ENCODE measurements at regions not wholly inside any gene's neighbourhood (a gene's known extent, or its start where the extent isn't known, plus 50 kb on each side); places are given as distances from the start of the nearest gene placed in this dataset.

- DNase-seq: no peak
Observed at GRCh38 chr7:48832303-48832845, 92.0 kb upstream of the CDC14C start.

DNA sequence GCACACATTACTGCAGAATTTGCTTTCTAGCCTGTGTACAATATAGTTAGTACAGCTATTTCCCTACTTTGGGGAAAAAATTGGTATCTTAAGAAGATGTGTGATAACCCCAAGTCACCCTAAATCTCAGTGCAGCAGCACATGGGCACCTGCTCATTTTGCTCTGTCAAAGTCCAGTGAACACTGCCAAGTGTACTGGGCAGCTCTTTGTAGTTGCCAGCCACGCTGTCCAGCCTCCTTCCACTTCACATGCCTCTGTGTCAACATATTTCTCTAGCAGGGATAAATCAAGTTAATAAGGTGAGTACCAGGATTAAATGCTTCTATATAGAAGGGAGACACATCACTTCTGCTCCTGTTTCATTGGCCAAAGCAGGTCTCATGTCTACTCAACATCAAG, 87.1 kb upstream of the CDC14C start:
- DNase-seq: peak; percentile 88

DNA sequence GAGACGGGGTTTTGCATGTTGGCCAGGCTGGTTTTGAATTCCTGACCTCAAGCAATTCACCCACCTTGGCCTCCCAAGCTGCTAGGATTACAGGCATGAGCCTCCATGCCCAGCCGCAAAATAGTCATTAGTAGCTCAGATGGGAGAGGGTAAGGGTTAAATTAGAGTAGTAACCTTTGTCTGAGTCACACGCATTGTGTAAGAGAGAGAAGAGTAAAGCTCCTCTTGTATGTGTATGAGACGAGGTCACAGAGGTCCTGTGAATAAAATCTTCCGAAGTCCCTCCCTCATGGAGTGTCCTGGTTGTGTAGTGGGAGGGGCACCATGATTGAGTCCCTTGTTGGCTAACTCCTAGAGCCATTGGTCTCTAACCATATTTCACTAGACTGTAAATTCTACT, 85.2 kb upstream of the CDC14C start:
- no peak for DNase-seq

GRCh38 chr7:48841739-48842138, 82.6 kb upstream of the CDC14C start:
- DNase-seq: no peak

GRCh38 chr7:48847917-48848316, 76.4 kb upstream of the CDC14C start:
- no peak for DNase-seq

- peak; percentile 46 for DNase-seq
Observed at GRCh38 chr7:48860447-48860846, 63.9 kb upstream of the CDC14C start.

DNA sequence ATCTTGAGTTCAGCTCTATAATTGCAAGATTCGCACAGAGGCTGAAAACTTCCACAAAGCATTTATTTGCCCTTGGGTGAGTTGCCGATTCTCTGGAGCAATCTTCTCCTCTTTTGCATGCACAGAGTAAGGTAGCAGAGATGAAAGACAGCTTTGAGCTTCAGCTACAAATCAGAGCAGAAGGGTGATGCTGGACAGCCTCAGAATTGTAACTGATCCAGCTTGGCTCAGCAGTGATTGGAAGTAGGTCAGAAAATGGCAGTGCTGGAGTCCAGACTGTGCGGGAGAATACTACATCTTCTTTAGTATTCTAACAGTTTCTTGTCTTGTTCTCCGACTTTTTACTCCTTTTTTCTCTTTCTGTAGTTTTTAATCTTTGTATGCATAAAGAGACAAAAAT, 55.4 kb upstream of the CDC14C start:
- no peak for DNase-seq

DNA sequence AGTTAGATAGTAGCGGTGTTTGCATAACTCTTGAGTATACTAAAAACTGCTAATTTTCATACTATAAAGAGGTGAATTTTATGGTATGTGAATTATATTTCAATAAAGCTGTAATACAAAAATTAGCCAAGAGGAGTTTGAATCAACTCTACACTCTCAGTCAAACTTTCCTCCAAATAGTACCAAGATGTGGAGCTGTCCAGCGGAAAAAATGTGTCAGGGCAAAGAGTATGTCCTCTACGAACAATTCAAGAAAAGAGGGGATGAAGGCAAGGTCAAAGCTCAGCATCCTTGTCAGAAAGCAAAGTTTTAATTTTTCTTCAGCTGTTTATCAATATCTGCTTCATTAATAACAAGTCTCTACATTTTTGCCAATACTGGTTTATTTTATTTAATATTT, 51.8 kb upstream of the CDC14C start:
- no peak for DNase-seq
